ENCODE measurements at regions not wholly inside any gene's neighbourhood (a gene's known extent, or its start where the extent isn't known, plus 50 kb on each side); places are given as distances from the start of the nearest gene placed in this dataset.

GRCh38 chr16:54431997-54432896 lies 145.7 kb upstream of the IRX3 start:
- no peaks in the 10 kb centered on the region for H3K9me3 ChIP-seq
- no peaks in the 10 kb centered on the region for H3K4me1 ChIP-seq
- no peak for DNase-seq
- no peak overlapping the region for H3K27ac ChIP-seq
- no peaks in the 10 kb centered on the region for H3K27me3 ChIP-seq
- 56 to 57% methylated on average over 20 to 23 of the region's 23 CpGs for WGBS, 2 donors
- TF ChIP-seq CTCF (IDR thresholded peaks at IDR 0.05) (no peak), POLR2A (IDR thresholded peaks at IDR 0.05) (no peak)
- no peak overlapping the region for H3K4me3 ChIP-seq
- H3K36me3 ChIP-seq (ENCODE audit: low read depth, missing control alignments) = no peaks in the 10 kb centered on the region
- intact Hi-C loops (cut with DNase I; ENCODE audit: low total_unique reads) = no loop called here

GRCh38 chr16:54431041-54431996 lies 144.7 kb upstream of the IRX3 start:
- 43 to 54% methylated on average over 13 of the region's 13 CpGs for WGBS, 2 donors

GRCh38 chr16:54430491-54431030 lies 144.0 kb upstream of the IRX3 start:
- no peak for DNase-seq
- Histone ChIP-seq H3K27me3 (no peaks in the 10 kb centered on the region), H3K4me1 (no peaks in the 10 kb centered on the region), H3K9me3 (no peaks in the 10 kb centered on the region), H3K4me3 (no peak overlapping the region), H3K27ac (no peak overlapping the region), H3K36me3 (ENCODE audit: low read depth, missing control alignments) (no peaks in the 10 kb centered on the region)
- 24 to 26% methylated on average over 15 of the region's 15 CpGs for WGBS, 2 donors
- no peak for TF ChIP-seq POLR2A (IDR thresholded peaks at IDR 0.05)
- no peak for TF ChIP-seq CTCF (IDR thresholded peaks at IDR 0.05)
- intact Hi-C loops (cut with DNase I; ENCODE audit: low total_unique reads) = no loop called here

More at GRCh38 chr16:54431041-54431996, 144.7 kb upstream of the IRX3 start:
- intact Hi-C loops (cut with DNase I; ENCODE audit: low total_unique reads) = no loop called here
- H3K27ac ChIP-seq = no peak overlapping the region
- TF ChIP-seq CTCF (IDR thresholded peaks at IDR 0.05) (no peak), POLR2A (IDR thresholded peaks at IDR 0.05) (no peak)
- DNase-seq = no peak
- H3K27me3 ChIP-seq = no peaks in the 10 kb centered on the region
- no peaks in the 10 kb centered on the region for H3K36me3 ChIP-seq (ENCODE audit: low read depth, missing control alignments)
- no peak overlapping the region for H3K4me3 ChIP-seq
- no peaks in the 10 kb centered on the region for H3K9me3 ChIP-seq
- no peaks in the 10 kb centered on the region for H3K4me1 ChIP-seq

GRCh38 chr16:54429029-54429428 lies 142.4 kb upstream of the IRX3 start:
- Histone ChIP-seq H3K27me3 (no peaks in the 10 kb centered on the region), H3K4me1 (no peaks in the 10 kb centered on the region), H3K27ac (no peak overlapping the region), H3K36me3 (ENCODE audit: low read depth, missing control alignments) (no peaks in the 10 kb centered on the region), H3K4me3 (no peak overlapping the region), H3K9me3 (no peaks in the 10 kb centered on the region)
- TF ChIP-seq POLR2A (IDR thresholded peaks at IDR 0.05) (no peak), CTCF (IDR thresholded peaks at IDR 0.05) (no peak)
- no peak for DNase-seq
- intact Hi-C loops (cut with DNase I; ENCODE audit: low total_unique reads) = no loop called here
- WGBS, 2 donors = 89 to 95% methylated on average over 4 of the region's 4 CpGs
